Activated naive CD4-positive, alpha-beta T cell treated with anti-CD3 and anti-CD28 coated beads, Interleukin-2, amount 10 ng/mL, durations not matched to agents 7 days and 5 days (primary cell): ENCODE measurements at regions not wholly inside any gene's neighbourhood (a gene's known extent, or its start where the extent isn't known, plus 50 kb on each side); places are given as distances from the start of the nearest gene placed in this dataset.
"Not testable (repeated sequence)": the region's sequence is repeated elsewhere in the genome, so short reads cannot be mapped to it uniquely, and the experiment has no call there.

Source experiments
- CTCF ChIA-PET: fragments of 350-600 bp; sonication (Branson Sonifier 250); formaldehyde crosslinking; loops from one replicate; lab custom pipeline; 2021; ENCODE audit warnings: antibody characterized with exemption; lab: Charles Lee
- DNase-seq: peaks from one replicate; pipeline ENCODE4 v3.0.0-alpha.2; 2020
- H3K27ac Mint-ChIP-seq: one replicate; pipeline ENCODE4 v1.8.0; 2021; ENCODE audit warnings: mild to moderate bottlenecking, moderate library complexity, mixed read lengths
- H3K27me3 Mint-ChIP-seq: one replicate; pipeline ENCODE4 v1.8.0; 2021; ENCODE audit warnings: mild to moderate bottlenecking, mixed read lengths
- H3K36me3 Mint-ChIP-seq: one replicate; pipeline ENCODE4 v1.8.0; 2021; ENCODE audit warnings: mixed read lengths
- H3K4me1 Mint-ChIP-seq: one replicate; pipeline ENCODE4 v1.8.0; 2021; ENCODE audit warnings: mixed read lengths
- H3K4me3 Mint-ChIP-seq: one replicate; pipeline ENCODE4 v1.8.0; 2021; ENCODE audit warnings: mild to moderate bottlenecking, moderate library complexity, mixed read lengths
- H3K9me3 Mint-ChIP-seq: one replicate; pipeline ENCODE4 v1.8.0; 2021; ENCODE audit warnings: mixed read lengths

DNA sequence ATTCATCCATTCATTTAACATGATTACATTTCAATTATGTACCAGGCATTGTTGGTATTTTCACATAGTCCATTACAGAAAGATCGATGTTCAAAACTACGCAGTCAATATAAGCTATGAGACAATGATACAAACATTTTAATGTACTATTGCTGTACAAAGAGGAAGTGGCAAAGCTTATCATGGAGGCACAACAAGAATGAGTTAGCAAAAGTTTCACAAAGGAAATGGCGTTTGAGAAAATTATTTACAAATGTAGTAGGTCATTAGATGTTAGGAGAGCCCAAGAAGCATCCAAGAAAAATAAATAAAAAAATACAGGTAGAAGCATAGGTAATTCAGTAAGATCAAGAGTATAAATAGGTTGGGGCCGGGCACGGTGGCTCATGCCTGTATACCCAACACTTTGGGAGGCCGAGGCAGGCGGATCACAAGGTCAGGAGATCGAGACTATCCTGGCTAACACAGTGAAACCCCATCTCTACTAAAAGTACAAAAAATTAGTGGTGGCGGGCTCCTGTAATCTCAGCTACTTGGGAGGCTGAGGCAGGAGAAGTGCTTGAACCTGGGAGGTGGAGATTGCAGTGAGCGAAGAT, 1730.8 kb upstream of the CELF4 start:
- no peaks in the 10 kb centered on the region for H3K4me1 Mint-ChIP-seq
- no peaks in the 10 kb centered on the region for H3K36me3 Mint-ChIP-seq
- DNase-seq: no peak
- no peak overlapping the region for H3K27ac Mint-ChIP-seq
- no peak overlapping the region for H3K4me3 Mint-ChIP-seq
- no peaks in the 10 kb centered on the region for H3K27me3 Mint-ChIP-seq
- CTCF ChIA-PET: no interaction called here
- peaks cover 3% of the 10 kb centered on the region for H3K9me3 Mint-ChIP-seq

DNA sequence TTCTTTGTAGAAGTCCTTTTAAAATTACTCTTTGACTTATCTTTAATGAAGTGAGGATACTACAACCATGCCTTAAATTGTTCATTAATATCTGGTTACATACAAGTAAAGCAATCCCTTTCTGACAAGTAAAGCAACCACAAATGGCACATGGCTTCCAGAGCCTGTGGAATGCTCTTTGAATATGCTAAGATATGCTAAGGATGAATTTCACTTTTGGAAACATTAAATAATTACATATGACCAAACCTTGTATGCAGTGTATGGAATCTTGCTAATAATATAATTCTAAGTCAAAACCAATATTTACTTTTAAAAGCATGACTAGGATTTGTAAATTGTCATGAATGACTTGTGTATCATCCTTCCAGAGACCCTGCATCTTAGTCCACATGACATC, 1711.2 kb upstream of the CELF4 start:
- Mint-ChIP-seq H3K4me3 (no peak overlapping the region), H3K9me3 (peaks cover 3% of the 10 kb centered on the region), H3K27me3 (no peaks in the 10 kb centered on the region), H3K36me3 (no peaks in the 10 kb centered on the region), H3K4me1 (no peaks in the 10 kb centered on the region), H3K27ac (no peak overlapping the region)
- DNase-seq: no peak
- CTCF ChIA-PET: no interaction called here

GRCh38 chr18:39274535-39274934, 1708.9 kb upstream of the CELF4 start:
- CTCF ChIA-PET: no interaction called here
- Mint-ChIP-seq H3K27ac (no peak overlapping the region), H3K27me3 (no peaks in the 10 kb centered on the region), H3K9me3 (peaks cover 3% of the 10 kb centered on the region), H3K36me3 (no peaks in the 10 kb centered on the region), H3K4me1 (no peaks in the 10 kb centered on the region), H3K4me3 (no peak overlapping the region)
- no peak for DNase-seq

DNA sequence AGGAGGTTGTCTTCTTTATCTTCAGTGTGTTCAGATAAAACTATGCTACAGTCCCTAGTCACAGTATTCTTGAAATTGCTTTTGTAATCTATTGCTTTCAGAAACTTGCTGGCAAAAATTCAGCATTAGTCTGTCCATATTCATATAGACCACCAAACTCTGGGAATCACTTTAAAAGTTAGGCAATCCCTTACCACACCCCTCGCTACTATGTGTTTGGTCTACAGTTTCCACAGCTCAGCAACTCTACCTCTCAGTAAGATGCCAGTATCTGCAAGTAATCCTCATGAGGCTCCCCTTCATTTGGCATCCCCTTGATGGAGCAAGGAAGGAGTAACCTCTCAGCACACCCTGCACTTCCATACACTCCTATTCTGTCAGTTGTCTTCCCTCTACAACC, 1706.6 kb upstream of the CELF4 start:
- Mint-ChIP-seq H3K4me1 (no peaks in the 10 kb centered on the region), H3K4me3 (no peak overlapping the region), H3K27ac (no peak overlapping the region), H3K36me3 (no peaks in the 10 kb centered on the region), H3K27me3 (no peaks in the 10 kb centered on the region), H3K9me3 (peaks cover 3% of the 10 kb centered on the region)
- CTCF ChIA-PET: no interaction called here
- no peak for DNase-seq

DNA sequence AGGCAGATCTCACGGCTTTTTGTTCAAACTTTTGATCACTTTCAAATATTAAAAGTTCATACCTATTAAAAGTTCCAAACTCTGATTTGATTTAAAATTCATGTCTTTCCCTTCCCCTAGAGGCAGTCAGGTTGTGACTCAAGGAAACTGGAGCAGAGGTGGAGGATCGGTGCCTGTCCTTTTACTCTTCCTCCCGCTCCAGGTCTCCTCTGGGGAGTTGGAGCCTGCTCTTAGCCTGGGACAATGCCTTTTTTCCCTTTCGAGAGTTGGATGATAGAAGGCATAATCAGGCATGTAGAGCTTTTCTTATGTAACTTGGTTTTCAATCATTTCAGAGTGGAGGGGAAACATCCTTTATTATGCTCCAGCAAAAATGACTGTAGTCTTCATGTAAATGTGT, 1706.1 kb upstream of the CELF4 start:
- H3K36me3 Mint-ChIP-seq: no peaks in the 10 kb centered on the region
- H3K27me3 Mint-ChIP-seq: no peaks in the 10 kb centered on the region
- H3K4me3 Mint-ChIP-seq: no peak overlapping the region
- H3K9me3 Mint-ChIP-seq: peaks cover 3% of the 10 kb centered on the region
- DNase-seq: no peak
- CTCF ChIA-PET: no interaction called here
- no peak overlapping the region for H3K27ac Mint-ChIP-seq
- H3K4me1 Mint-ChIP-seq: no peaks in the 10 kb centered on the region

DNA sequence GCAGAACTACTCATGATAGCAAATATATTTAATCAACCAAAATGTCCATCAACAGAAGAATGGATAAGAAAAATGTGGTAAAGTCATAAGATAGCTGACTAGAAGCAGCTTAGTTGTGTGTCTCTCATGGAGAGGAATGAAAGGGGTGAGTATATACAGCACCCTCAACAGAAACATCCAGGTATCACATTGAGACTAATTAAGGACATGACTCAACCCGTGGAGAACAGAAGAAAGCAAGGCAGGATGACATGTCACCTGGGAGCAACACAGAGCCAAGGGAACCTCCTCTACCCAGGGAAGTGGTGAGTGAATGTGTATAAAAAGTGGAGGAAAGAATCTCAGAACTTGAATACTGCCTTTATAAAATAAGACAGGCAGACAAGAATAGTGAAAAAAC, 1695.0 kb upstream of the CELF4 start:
- no peak for DNase-seq
- no peak overlapping the region for H3K4me3 Mint-ChIP-seq
- no peaks in the 10 kb centered on the region for H3K36me3 Mint-ChIP-seq
- H3K27ac Mint-ChIP-seq: no peak overlapping the region
- H3K27me3 Mint-ChIP-seq: no peaks in the 10 kb centered on the region
- H3K4me1 Mint-ChIP-seq: no peaks in the 10 kb centered on the region
- CTCF ChIA-PET: no interaction called here
- H3K9me3 Mint-ChIP-seq: peaks cover 17% of the 10 kb centered on the region

GRCh38 chr18:39259736-39260135, 1694.1 kb upstream of the CELF4 start:
- no peak for DNase-seq
- Mint-ChIP-seq H3K36me3 (no peaks in the 10 kb centered on the region), H3K27me3 (no peaks in the 10 kb centered on the region), H3K4me1 (no peaks in the 10 kb centered on the region), H3K9me3 (peaks cover 17% of the 10 kb centered on the region), H3K4me3 (no peak overlapping the region), H3K27ac (no peak overlapping the region)
- CTCF ChIA-PET: no interaction called here

DNA sequence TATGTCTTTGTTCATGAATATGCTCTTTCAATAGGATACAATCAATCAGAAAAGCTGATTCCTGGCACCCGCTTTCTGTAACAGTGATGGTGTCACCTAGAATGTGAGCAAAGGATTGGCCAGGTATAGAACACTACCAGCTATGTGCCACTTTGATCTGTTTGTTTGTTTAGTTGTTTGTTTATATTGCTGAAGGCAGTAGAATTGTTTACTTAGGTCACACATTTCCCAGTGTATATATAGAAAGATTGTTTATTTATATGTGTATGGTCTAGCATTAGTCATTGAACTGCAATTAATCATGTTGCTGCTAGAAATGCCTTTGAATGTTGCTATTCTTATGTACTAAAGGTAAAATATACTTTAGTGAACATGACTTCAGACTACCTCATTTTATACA, 1678.6 kb upstream of the CELF4 start:
- Mint-ChIP-seq H3K4me1 (no peaks in the 10 kb centered on the region), H3K9me3 (no peaks in the 10 kb centered on the region), H3K4me3 (no peak overlapping the region), H3K27me3 (no peaks in the 10 kb centered on the region), H3K27ac (no peak overlapping the region), H3K36me3 (no peaks in the 10 kb centered on the region)
- DNase-seq: no peak
- CTCF ChIA-PET: no interaction called here

DNA sequence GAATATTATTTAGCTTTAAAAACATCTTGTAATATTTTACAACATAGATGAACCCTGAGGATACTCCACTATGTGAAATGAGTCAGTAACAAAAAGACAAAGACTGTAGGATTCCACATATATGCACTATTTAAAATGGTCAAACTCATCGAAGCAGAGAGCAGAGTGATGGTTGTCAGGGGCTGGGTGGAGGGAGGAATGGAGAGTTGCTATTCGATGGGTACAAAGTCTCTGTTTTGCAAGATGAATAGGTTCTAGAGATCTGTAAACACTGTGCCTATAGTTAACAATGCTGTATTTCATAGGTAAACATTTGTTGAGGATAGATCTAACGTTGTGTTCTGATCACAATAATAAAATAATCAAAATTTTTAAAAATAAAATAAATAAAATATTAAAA, 1675.9 kb upstream of the CELF4 start:
- no peaks in the 10 kb centered on the region for H3K27me3 Mint-ChIP-seq
- no peaks in the 10 kb centered on the region for H3K9me3 Mint-ChIP-seq
- DNase-seq: no peak
- no peak overlapping the region for H3K27ac Mint-ChIP-seq
- H3K4me1 Mint-ChIP-seq: no peaks in the 10 kb centered on the region
- H3K4me3 Mint-ChIP-seq: no peak overlapping the region
- CTCF ChIA-PET: no interaction called here
- no peaks in the 10 kb centered on the region for H3K36me3 Mint-ChIP-seq

- Mint-ChIP-seq H3K4me1 (no peaks in the 10 kb centered on the region), H3K27ac (no peak overlapping the region), H3K36me3 (no peaks in the 10 kb centered on the region), H3K27me3 (no peaks in the 10 kb centered on the region), H3K9me3 (peaks cover 8% of the 10 kb centered on the region), H3K4me3 (no peak overlapping the region)
- CTCF ChIA-PET: no interaction called here
- DNase-seq: no peak
Measured at GRCh38 chr18:39238981-39239660, 1673.5 kb upstream of the CELF4 start.

GRCh38 chr18:39235118-39235719, 1669.6 kb upstream of the CELF4 start:
- Mint-ChIP-seq H3K4me1 (no peaks in the 10 kb centered on the region), H3K36me3 (no peaks in the 10 kb centered on the region), H3K27ac (no peak overlapping the region), H3K27me3 (no peaks in the 10 kb centered on the region), H3K9me3 (peaks cover 12% of the 10 kb centered on the region), H3K4me3 (no peak overlapping the region)
- CTCF ChIA-PET: no interaction called here
- DNase-seq: no peak

- Mint-ChIP-seq H3K27me3 (no peaks in the 10 kb centered on the region), H3K36me3 (no peaks in the 10 kb centered on the region), H3K4me3 (no peak overlapping the region), H3K27ac (no peak overlapping the region), H3K4me1 (no peaks in the 10 kb centered on the region), H3K9me3 (peaks cover 22% of the 10 kb centered on the region)
- no peak for DNase-seq
- CTCF ChIA-PET: no interaction called here
Measured at GRCh38 chr18:39232937-39233336, 1667.3 kb upstream of the CELF4 start.

GRCh38 chr18:39232490-39232889, 1666.9 kb upstream of the CELF4 start:
- Mint-ChIP-seq H3K27ac (no peak overlapping the region), H3K9me3 (peaks cover 22% of the 10 kb centered on the region), H3K4me1 (no peaks in the 10 kb centered on the region), H3K27me3 (no peaks in the 10 kb centered on the region), H3K4me3 (no peak overlapping the region), H3K36me3 (no peaks in the 10 kb centered on the region)
- DNase-seq: no peak
- CTCF ChIA-PET: no interaction called here

- no peak overlapping the region for H3K4me3 Mint-ChIP-seq
Measured at GRCh38 chr18:39230086-39230803, 1664.6 kb upstream of the CELF4 start.

GRCh38 chr18:39227769-39228168, 1662.2 kb upstream of the CELF4 start:
- H3K4me3 Mint-ChIP-seq, H3K27ac Mint-ChIP-seq, H3K4me1 Mint-ChIP-seq, DNase-seq, H3K27me3 Mint-ChIP-seq, CTCF ChIA-PET, H3K36me3 Mint-ChIP-seq: not testable (repeated sequence)
- peaks cover 15% of the 10 kb centered on the region for H3K9me3 Mint-ChIP-seq

More at GRCh38 chr18:39230086-39230803, 1664.6 kb upstream of the CELF4 start:
- H3K27ac Mint-ChIP-seq: no peak overlapping the region
- peaks cover 17% of the 10 kb centered on the region for H3K9me3 Mint-ChIP-seq
- DNase-seq: no peak
- CTCF ChIA-PET: no interaction called here
- no peaks in the 10 kb centered on the region for H3K4me1 Mint-ChIP-seq
- no peaks in the 10 kb centered on the region for H3K36me3 Mint-ChIP-seq
- H3K27me3 Mint-ChIP-seq: no peaks in the 10 kb centered on the region
